Colonic mucosa (tissue), 4 donors: ENCODE measurements at regions not wholly inside any gene's neighbourhood (a gene's known extent, or its start where the extent isn't known, plus 50 kb on each side); places are given as distances from the start of the nearest gene placed in this dataset.

ENCODE experiments used
- DNase-seq: peaks from one replicate; pipeline ENCODE4 v3.0.0-alpha.2; 2020
- H3K27ac ChIP-seq: fragments of 200-600 bp; one replicate; pipeline ENCODE4 v1.8.0; 2021
- H3K27me3 ChIP-seq: fragments of 200-600 bp; one replicate; pipeline ENCODE4 v1.8.0; 2021
- H3K36me3 ChIP-seq: fragments of 200-600 bp; one replicate; pipeline ENCODE4 v1.8.0; 2021
- H3K4me1 ChIP-seq: fragments of 200-600 bp; one replicate; pipeline ENCODE4 v1.8.0; 2021; ENCODE audit warnings: mild to moderate bottlenecking
- H3K4me3 ChIP-seq: fragments of 200-600 bp; one replicate; pipeline ENCODE4 v1.8.0; 2021
- H3K9ac ChIP-seq, 2 donors: one replicate each; pipeline ENCODE4 v1.7.0; 2013; ENCODE audit warnings: control low read depth in 2 of 2, low read depth in 2 of 2, low read length in 2 of 2
- H3K9me3 ChIP-seq: fragments of 200-600 bp; one replicate; pipeline ENCODE4 v1.8.0; 2021
- CTCF ChIP-seq: fragments of 200-600 bp; IDR thresholded peaks from one replicate; pipeline ENCODE4 v1.8.0; 2022; ENCODE audit warnings: antibody characterized with exemption, mild to moderate bottlenecking
- intact Hi-C: fragments of 100-400 bp; cut with DNase I; formaldehyde crosslinking; loops from one replicate; pipeline ENCODE4 v1.14.1; 2022
- donor health status: healthy.
- donor health status: DM: no; HTN: no; CAD: no.
- donor health status: DM: no; HTN: no; CAD: no.

GRCh38 chr17:33974276-33974675 lies 280.8 kb upstream of the CCL2 start:
- Histone ChIP-seq H3K27me3 (no peaks in the 10 kb centered on the region), H3K36me3 (no peaks in the 10 kb centered on the region), H3K27ac (no peak overlapping the region), H3K4me3 (no peak overlapping the region), H3K9me3 (no peaks in the 10 kb centered on the region), H3K4me1 (no peaks in the 10 kb centered on the region), H3K9ac (no peak overlapping the region)
- no peak for DNase-seq
- TF ChIP-seq CTCF = no peak
- intact Hi-C loops = no loop called here

GRCh38 chr17:33976831-33977230 lies 278.3 kb upstream of the CCL2 start:
- intact Hi-C loops = no loop called here
- Histone ChIP-seq H3K27me3 (no peaks in the 10 kb centered on the region), H3K27ac (no peak overlapping the region), H3K9ac (no peak overlapping the region), H3K4me3 (no peak overlapping the region), H3K36me3 (no peaks in the 10 kb centered on the region), H3K9me3 (no peaks in the 10 kb centered on the region), H3K4me1 (no peaks in the 10 kb centered on the region)
- TF ChIP-seq CTCF = no peak
- no peak for DNase-seq

- intact Hi-C loops = no loop called here
- DNase-seq = no peak
- no peak overlapping the region for H3K4me3 ChIP-seq
- TF ChIP-seq CTCF = no peak
- H3K9me3 ChIP-seq = no peaks in the 10 kb centered on the region
- H3K4me1 ChIP-seq = no peaks in the 10 kb centered on the region
- H3K9ac ChIP-seq = no peak overlapping the region
- no peaks in the 10 kb centered on the region for H3K36me3 ChIP-seq
- H3K27me3 ChIP-seq = no peaks in the 10 kb centered on the region
- no peak overlapping the region for H3K27ac ChIP-seq
Measured at GRCh38 chr17:33977729-33978514, 277.2 kb upstream of the CCL2 start.

- Histone ChIP-seq H3K9me3 (no peaks in the 10 kb centered on the region), H3K4me1 (no peaks in the 10 kb centered on the region), H3K36me3 (no peaks in the 10 kb centered on the region), H3K9ac (no peak overlapping the region), H3K27ac (no peak overlapping the region), H3K4me3 (no peak overlapping the region), H3K27me3 (no peaks in the 10 kb centered on the region)
- intact Hi-C loops = no loop called here
- TF ChIP-seq CTCF = no peak
- DNase-seq = no peak
Measured at GRCh38 chr17:33978889-33979288, 276.2 kb upstream of the CCL2 start.

GRCh38 chr17:33980193-33980592 lies 274.9 kb upstream of the CCL2 start:
- no peaks in the 10 kb centered on the region for H3K36me3 ChIP-seq
- H3K4me1 ChIP-seq = no peaks in the 10 kb centered on the region
- no peak overlapping the region for H3K27ac ChIP-seq
- no peak overlapping the region for H3K4me3 ChIP-seq
- no peak for TF ChIP-seq CTCF
- no peak for DNase-seq
- no peaks in the 10 kb centered on the region for H3K9me3 ChIP-seq
- H3K27me3 ChIP-seq = no peaks in the 10 kb centered on the region
- H3K9ac ChIP-seq = no peak overlapping the region
- intact Hi-C loops = no loop called here
